Erythroblast (primary cell): ENCODE measurements at regions not wholly inside any gene's neighbourhood (a gene's known extent, or its start where the extent isn't known, plus 50 kb on each side); places are given as distances from the start of the nearest gene placed in this dataset.

Experiments
- GATA1 ChIP-seq: IDR thresholded peaks from 2 replicates; pipeline ENCODE4 v1.6.1; 2011; ENCODE audit warnings: low read depth, mild to moderate bottlenecking, control low read depth, low read length, moderate library complexity
- POLR2A ChIP-seq: IDR thresholded peaks from 2 replicates; pipeline ENCODE4 v1.6.1; 2011; ENCODE audit warnings: mild to moderate bottlenecking, low read length

DNA sequence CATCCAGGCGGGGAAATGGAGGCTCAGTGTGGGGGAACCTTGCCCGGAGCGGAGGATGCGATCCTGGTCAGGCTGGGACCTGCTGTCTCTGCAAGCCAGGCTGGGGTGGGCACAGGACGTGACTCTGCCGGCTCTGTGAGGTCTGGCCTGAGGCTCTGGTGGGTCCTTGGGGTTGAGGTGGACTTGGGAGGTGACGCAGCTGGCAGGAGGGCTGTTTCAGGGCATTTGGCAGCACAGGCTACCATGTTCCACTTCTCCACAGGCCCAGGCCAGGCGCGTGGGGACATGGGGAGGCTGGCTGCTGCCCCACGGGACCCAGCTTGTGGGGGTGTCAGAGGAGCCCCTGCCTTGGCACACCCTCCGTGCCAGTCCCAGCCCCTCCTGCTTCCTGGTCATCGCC lies 1199.7 kb downstream of the BRD1 start:
- TF ChIP-seq POLR2A (no peak), GATA1 (no peak)
